H1 (cell line): ENCODE measurements at regions not wholly inside any gene's neighbourhood (a gene's known extent, or its start where the extent isn't known, plus 50 kb on each side); places are given as distances from the start of the nearest gene placed in this dataset.

Experiments
- CTCF ChIA-PET: fragments of 300-600 bp; sonication (Branson Sonifier 250); formaldehyde crosslinking; loops from one replicate; lab custom pipeline; 2021; ENCODE audit not compliant: partially characterized antibody; lab: Charles Lee
- POLR2A ChIA-PET: fragments of 300-600 bp; sonication (Branson Sonifier 250); formaldehyde crosslinking; loops from one replicate; lab custom pipeline; 2021; ENCODE audit warnings: inconsistent platforms; ENCODE audit not compliant: partially characterized antibody; lab: Charles Lee
- DNase-seq, 2 experiments: peaks; one replicate each; pipeline versions ENCODE4 v3.0.0 to v3.0.0-alpha.2; 2010 to 2022; ENCODE audit warnings: low spot score in 2 of 2, low read depth in 1 of 2, mixed read lengths in 1 of 2
- FAIRE-seq: peaks from 2 replicates; lab custom pipeline; 2011; peaks lifted over from hg19 to GRCh38; lab: Jason Lieb, UNC
- H2AFZ ChIP-seq: 2 replicates; pipeline ENCODE4 v1.8.1; 2012; ENCODE audit warnings: low read length, inconsistent platforms
- H2AK5ac ChIP-seq: 2 replicates; pipeline ENCODE4 v1.6.1; 2013; ENCODE audit warnings: low read depth, low read length
- H2BK120ac ChIP-seq: replicated peaks from 2 replicates; pipeline ENCODE3; 2013; ENCODE audit warnings: low read depth, low read length, inconsistent platforms
- H2BK12ac ChIP-seq: 2 replicates; pipeline ENCODE4 v1.6.1; 2013; ENCODE audit warnings: low read depth, low read length
- H2BK15ac ChIP-seq: 2 replicates; pipeline ENCODE4 v1.6.1; 2013; ENCODE audit warnings: low read length
- H2BK20ac ChIP-seq: 2 replicates; pipeline ENCODE4 v1.6.1; 2013; ENCODE audit warnings: low read length
- H2BK5ac ChIP-seq: 2 replicates; pipeline ENCODE4 v1.6.1; 2013; ENCODE audit warnings: low read depth, low read length
- H3K14ac ChIP-seq: 2 replicates; pipeline ENCODE4 v1.6.1; 2013; ENCODE audit warnings: inconsistent platforms; ENCODE audit not compliant: insufficient read length
- H3K18ac ChIP-seq: 2 replicates; pipeline ENCODE4 v1.6.1; 2013; ENCODE audit warnings: low read length; ENCODE audit errors: extremely low read depth
- H3K23ac ChIP-seq: 2 replicates; pipeline ENCODE4 v1.6.1; 2013; ENCODE audit warnings: inconsistent platforms; ENCODE audit not compliant: insufficient read length
- H3K23me2 ChIP-seq: 2 replicates; pipeline ENCODE4 v1.6.1; 2013; ENCODE audit warnings: low read depth, low read length
- H3K27ac ChIP-seq: 2 replicates; pipeline ENCODE4 v1.6.1; 2011; ENCODE audit warnings: low read depth, low read length, inconsistent platforms
- H3K27me3 ChIP-seq, 4 experiments: replicated peaks in 1 of 4; 1 replicate in 1 of 4; 2 replicates in 3 of 4; pipeline versions ENCODE4 v1.6.1 to v1.8.1; 2011 to 2013; ENCODE audit warnings: low read length in 3 of 4, mild to moderate bottlenecking in 3 of 4, inconsistent platforms in 2 of 4, mixed read lengths in 2 of 4, moderate library complexity in 1 of 4; ENCODE audit not compliant: control insufficient read depth in 3 of 4, insufficient read depth in 3 of 4; ENCODE audit errors: extremely low read depth in 1 of 4
- H3K36me3 ChIP-seq, 4 experiments: 2 replicates each; pipeline versions ENCODE4 v1.6.1 to v1.8.1; 2011 to 2013; ENCODE audit warnings: mild to moderate bottlenecking in 4 of 4, low read length in 3 of 4, moderate library complexity in 2 of 4, control low read depth in 1 of 4, inconsistent platforms in 1 of 4; ENCODE audit not compliant: insufficient read depth in 4 of 4, control insufficient read depth in 2 of 4
- H3K4ac ChIP-seq: replicated peaks from 2 replicates; pipeline ENCODE3; 2013; ENCODE audit warnings: low read length, low read depth, mixed read lengths, inconsistent platforms; ENCODE audit not compliant: insufficient read length
- H3K4me1 ChIP-seq, 4 experiments: replicated peaks in 1 of 4; 1 replicate in 1 of 4; 2 replicates in 3 of 4; pipeline versions ENCODE4 v1.6.1 to v1.8.1; 2011 to 2013; ENCODE audit warnings: low read length in 3 of 4, inconsistent platforms in 2 of 4, mixed read lengths in 1 of 4; ENCODE audit not compliant: insufficient read depth in 4 of 4, control insufficient read depth in 3 of 4
- H3K4me2 ChIP-seq, 2 experiments: 2 replicates each; pipeline versions ENCODE4 v1.6.1 to v1.8.1; 2011 to 2013; ENCODE audit warnings: low read depth in 2 of 2, low read length in 2 of 2, control low read depth in 1 of 2, inconsistent platforms in 1 of 2, mild to moderate bottlenecking in 1 of 2; ENCODE audit not compliant: insufficient read depth in 1 of 2
- H3K4me3 ChIP-seq, 4 experiments: fragments of 200-600, 300-600 bp in 1 of 4; sonication (generic), shearing (Covaris generic), sonication (Bioruptor Twin) in 1 of 4; 2 replicates each; pipeline versions ENCODE4 v1.5.1 to v1.8.1; 2011 to 2016; ENCODE audit warnings: low read length in 4 of 4, low read depth in 3 of 4, control low read depth in 2 of 4, inconsistent platforms in 2 of 4, mild to moderate bottlenecking in 2 of 4, mixed read lengths in 1 of 4, moderate library complexity in 1 of 4; ENCODE audit not compliant: insufficient read depth in 2 of 4; ENCODE audit errors: extremely low read depth in 1 of 4
- H3K56ac ChIP-seq: replicated peaks from 2 replicates; pipeline ENCODE3; 2013; ENCODE audit warnings: low read depth, mild to moderate bottlenecking, mixed read lengths, low read length, inconsistent platforms; ENCODE audit not compliant: insufficient read length
- H3K79me1 ChIP-seq: 2 replicates; pipeline ENCODE4 v1.6.1; 2013; ENCODE audit warnings: low read depth, low read length, control low read depth
- H3K79me2 ChIP-seq, 2 experiments: 2 replicates each; pipeline versions ENCODE4 v1.6.1 to v1.8.1; 2012 to 2013; ENCODE audit warnings: low read length in 2 of 2, mild to moderate bottlenecking in 2 of 2, inconsistent platforms in 1 of 2; ENCODE audit not compliant: insufficient read depth in 2 of 2, control insufficient read depth in 1 of 2
- H3K9ac ChIP-seq, 4 experiments: replicated peaks in 1 of 4; 1 replicate in 1 of 4; 2 replicates in 3 of 4; pipeline versions ENCODE4 v1.6.1 to v1.8.1; 2011 to 2013; ENCODE audit warnings: low read depth in 3 of 4, low read length in 3 of 4, control low read depth in 2 of 4, mild to moderate bottlenecking in 2 of 4, moderate library complexity in 2 of 4, inconsistent platforms in 1 of 4; ENCODE audit errors: extremely low read depth in 1 of 4
- H3K9me3 ChIP-seq, 2 experiments: 2 replicates each; pipeline versions ENCODE4 v1.6.1 to v1.8.1; 2012 to 2013; ENCODE audit warnings: mild to moderate bottlenecking in 2 of 2, moderate library complexity in 2 of 2, control low read depth in 1 of 2, inconsistent platforms in 1 of 2, low read depth in 1 of 2, low read length in 1 of 2, mixed read lengths in 1 of 2; ENCODE audit not compliant: insufficient read depth in 2 of 2
- H4K20me1 ChIP-seq, 2 experiments: replicated peaks in 1 of 2; 2 replicates each; pipeline versions ENCODE3 to v1.8.1; 2011 to 2013; ENCODE audit warnings: inconsistent platforms in 2 of 2, low read length in 2 of 2, mild to moderate bottlenecking in 1 of 2; ENCODE audit not compliant: insufficient read depth in 2 of 2, control insufficient read depth in 1 of 2
- H4K5ac ChIP-seq: 2 replicates; pipeline ENCODE4 v1.6.1; 2013; ENCODE audit warnings: low read length, low read depth, mixed read lengths, inconsistent platforms; ENCODE audit not compliant: insufficient read length
- H4K8ac ChIP-seq: 2 replicates; pipeline ENCODE4 v1.8.0; 2013; ENCODE audit warnings: mild to moderate bottlenecking, moderate library complexity, low read length, inconsistent platforms; ENCODE audit not compliant: insufficient read depth; ENCODE audit errors: extremely low read depth
- H4K91ac ChIP-seq: replicated peaks from 2 replicates; pipeline ENCODE3; 2013; ENCODE audit warnings: low read length, mixed read lengths, inconsistent platforms; ENCODE audit not compliant: insufficient read length
- GTF2F1 ChIP-seq: IDR thresholded peaks from 2 replicates; pipeline ENCODE4 v1.6.1; 2012; ENCODE audit warnings: low read depth, low read length, improper control_type of control experiment, borderline replicate concordance
- WGBS, 2 experiments: shearing (Covaris generic) in 1 of 2; methylation state at CpG; one replicate each; pipeline versions ENCODE4 v1.1.6 to v1.1.7; 2013 to 2015; ENCODE audit warnings: low lambda C conversion rate in 2 of 2, mixed read lengths in 2 of 2, inconsistent platforms in 1 of 2, low coverage in 1 of 2, missing lambda C conversion rate in 1 of 2; ENCODE audit not compliant: insufficient replicate concordance in 2 of 2, insufficient coverage in 1 of 2, insufficient read length in 1 of 2; ENCODE audit errors: extremely low coverage in 1 of 2, missing lambda C conversion rate in 1 of 2; 5-methylcytosine and 5-hydroxymethylcytosine counted together

DNA sequence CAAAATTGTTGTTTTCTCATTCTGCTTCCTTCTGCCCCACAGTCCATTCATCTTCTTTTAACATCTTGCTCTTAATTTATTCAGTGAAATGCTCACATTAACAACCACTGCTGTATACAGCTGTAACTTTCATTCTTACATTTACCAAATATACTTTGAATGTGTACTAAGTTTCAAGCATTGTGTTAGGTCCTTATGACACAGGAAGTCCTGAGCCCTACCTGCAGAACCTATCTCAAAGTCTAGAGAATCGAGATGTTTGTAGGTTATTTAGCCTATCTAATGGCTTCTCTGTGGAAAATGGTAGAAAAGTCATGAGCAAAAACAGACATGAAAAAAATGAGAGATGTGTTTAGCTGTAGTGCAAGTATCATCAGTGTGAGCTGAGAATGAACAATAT, 117.6 kb upstream of the MGAT4C start:
- H3K56ac ChIP-seq, result no peak overlapping the region
- FAIRE-seq, result no peak
- no peak overlapping the region for H3K9ac ChIP-seq
- no peak overlapping the region for H4K8ac ChIP-seq
- no peak overlapping the region for H3K23ac ChIP-seq
- no peaks in the 10 kb centered on the region for H3K4me1 ChIP-seq
- no peak for DNase-seq
- H3K23me2 ChIP-seq, result no peaks in the 10 kb centered on the region
- H3K36me3 ChIP-seq, result no peaks in the 10 kb centered on the region
- no peak overlapping the region for H2AK5ac ChIP-seq
- H3K9me3 ChIP-seq, result no peaks in the 10 kb centered on the region
- no peak overlapping the region for H2BK12ac ChIP-seq
- no peak overlapping the region for H3K18ac ChIP-seq
- H3K27ac ChIP-seq, result no peak overlapping the region
- no peaks in the 10 kb centered on the region for H3K79me1 ChIP-seq
- H3K4me3 ChIP-seq, result no peak overlapping the region
- H2BK5ac ChIP-seq, result no peak overlapping the region
- no peaks in the 10 kb centered on the region for H3K79me2 ChIP-seq
- POLR2A ChIA-PET, result no interaction called here
- no peak overlapping the region for H2BK120ac ChIP-seq
- no peak overlapping the region for H2BK20ac ChIP-seq
- 74% methylated on average over 1 of the region's 1 CpG; no CpG with 5 or more reads in 1 of the 2 experiments for WGBS, 2 experiments
- no peak overlapping the region for H3K14ac ChIP-seq
- H3K4me2 ChIP-seq, result no peak overlapping the region
- CTCF ChIA-PET, result interaction anchor here (1.2 kb wide), 1 partner anchor 13 kb away, joined by 3 read pairs; no protein-coding TSS in a partner anchor
- no peak overlapping the region for H4K5ac ChIP-seq
- H2BK15ac ChIP-seq, result no peak overlapping the region
- H4K20me1 ChIP-seq, result no peaks in the 10 kb centered on the region
- H2AFZ ChIP-seq, result no peak overlapping the region
- no peak overlapping the region for H3K4ac ChIP-seq
- H4K91ac ChIP-seq, result no peak overlapping the region
- no peaks in the 10 kb centered on the region for H3K27me3 ChIP-seq
- TF ChIP-seq GTF2F1, result no peak
